Spleen (tissue), 7 donors: ENCODE measurements at regions not wholly inside any gene's neighbourhood (a gene's known extent, or its start where the extent isn't known, plus 50 kb on each side); places are given as distances from the start of the nearest gene placed in this dataset.

Experiments used
- CTCF ChIP-seq, 11 experiments: fragments of 200-600 bp in 7 of 11; fragments of 450-650 bp in 4 of 11; sonication (generic) in 4 of 11; IDR thresholded peaks in 8 of 11; conservative IDR thresholded peaks in 3 of 11; 1 replicate in 7 of 11; 2 replicates in 4 of 11; pipeline versions ENCODE4 v1.4.0 to v1.8.0; 2016 to 2021; ENCODE audit warnings: antibody characterized with exemption in 11 of 11, inconsistent platforms in 4 of 11, mild to moderate bottlenecking in 1 of 11
- POLR2A ChIP-seq, 3 donors: fragments of 450-650 bp; IDR thresholded peaks; one replicate each; pipeline ENCODE4 v1.5.1; 2017; ENCODE audit warnings: antibody characterized with exemption in 3 of 3, mild to moderate bottlenecking in 1 of 3
- POLR2AphosphoS5 ChIP-seq, 3 donors: sonication (generic); formaldehyde crosslinking; IDR thresholded peaks; one replicate each; pipeline ENCODE4 v1.5.1; 2017; ENCODE audit warnings: antibody characterized with exemption in 3 of 3
- donor health status: DM: no; HTN: no; CAD: no; lungs with moderate emphysema.
- donor health status: DM: no; HTN: no; CAD: no.
- donor health status: DM: no; HTN: no; CAD: no.

GRCh38 chr16:54842743-54843423 lies 87.8 kb upstream of the IRX5 start:
- TF ChIP-seq POLR2A (IDR thresholded peaks at IDR 0.05): no peak
- no peak for TF ChIP-seq CTCF (IDR thresholded peaks at IDR 0.05 in 8 of 11, conservative IDR thresholded peaks at IDR 0.05 in 3 of 11)
- no peak for TF ChIP-seq POLR2AphosphoS5 (IDR thresholded peaks at IDR 0.05)
